GM12872 (cell line): ENCODE measurements at regions not wholly inside any gene's neighbourhood (a gene's known extent, or its start where the extent isn't known, plus 50 kb on each side); places are given as distances from the start of the nearest gene placed in this dataset.
A peak's percentile ranks its signal among the peaks of the same experiment; 100 is the strongest.

ENCODE experiments used
- CTCF ChIP-seq: IDR thresholded peaks from 3 replicates; pipeline ENCODE4 v1.5.1; 2011; ENCODE audit warnings: low read depth, mild to moderate bottlenecking, low read length, moderate library complexity; ENCODE audit not compliant: insufficient read depth

DNA sequence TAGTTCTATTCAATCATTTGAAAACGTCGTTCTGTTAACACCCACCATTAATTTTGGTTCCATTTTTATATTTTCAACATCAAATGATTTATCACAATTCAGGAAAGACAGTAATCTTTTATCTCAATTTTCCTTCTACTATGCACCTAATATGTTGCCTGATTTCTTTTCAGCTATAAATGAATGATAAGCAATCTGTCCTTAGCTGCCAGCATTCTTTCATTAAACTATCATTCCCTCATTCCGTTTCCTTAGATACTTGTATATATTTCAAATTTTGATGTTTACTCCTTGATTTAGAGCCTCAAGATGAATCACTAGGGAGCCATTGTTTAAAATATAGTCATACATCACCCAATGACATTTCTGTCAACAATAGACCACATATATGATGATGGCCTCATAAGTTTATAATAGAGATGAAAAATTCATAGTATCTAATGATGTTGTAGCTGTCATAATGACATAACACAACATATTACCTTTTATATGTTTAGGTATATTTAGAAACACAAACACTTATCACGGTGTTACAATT lies 661.7 kb downstream of the IPMK start:
- no peak for TF ChIP-seq CTCF

DNA sequence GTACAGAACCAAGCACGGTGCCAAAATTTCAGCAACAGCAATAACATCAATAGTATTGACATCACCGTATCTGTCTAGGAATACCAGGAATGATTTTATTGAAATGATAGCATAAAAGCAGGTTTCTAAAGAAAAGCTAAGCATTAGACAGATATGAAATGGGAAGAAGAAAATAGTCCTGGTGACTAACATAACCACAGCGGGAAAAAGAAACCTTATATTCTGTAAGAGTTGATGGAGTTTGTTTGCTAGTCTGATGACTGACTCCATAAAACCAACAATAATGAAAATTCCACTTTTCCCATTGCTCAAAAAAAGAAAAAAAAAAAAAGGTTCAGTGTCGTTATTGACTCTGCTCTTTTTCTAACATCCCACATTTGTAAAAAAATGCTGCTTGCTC lies 668.3 kb downstream of the IPMK start:
- TF ChIP-seq CTCF = no peak

GRCh38 chr10:57593983-57594573 lies 673.6 kb downstream of the IPMK start:
- TF ChIP-seq CTCF = no peak

DNA sequence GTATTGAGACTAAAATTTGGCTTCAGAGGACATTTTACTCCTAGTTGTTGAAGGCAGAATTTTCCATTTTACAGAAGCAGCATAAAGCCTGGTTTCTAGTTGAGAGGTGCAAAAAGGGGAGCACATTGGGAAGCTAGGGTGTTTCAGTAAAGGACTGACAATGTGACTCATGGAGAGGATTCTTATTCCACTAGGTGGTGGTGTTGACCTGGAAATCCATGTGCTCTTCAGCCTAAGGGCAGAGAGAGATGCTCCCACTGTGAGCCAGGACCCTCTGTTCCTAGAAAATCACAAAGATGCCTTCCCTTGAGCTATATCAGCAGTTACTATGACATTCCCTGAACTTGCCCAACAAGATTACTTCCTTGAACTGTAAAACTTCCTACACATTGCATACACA lies 687.8 kb downstream of the IPMK start:
- TF ChIP-seq CTCF = peak; percentile 43; the same call in 1 of the 3 replicates

DNA sequence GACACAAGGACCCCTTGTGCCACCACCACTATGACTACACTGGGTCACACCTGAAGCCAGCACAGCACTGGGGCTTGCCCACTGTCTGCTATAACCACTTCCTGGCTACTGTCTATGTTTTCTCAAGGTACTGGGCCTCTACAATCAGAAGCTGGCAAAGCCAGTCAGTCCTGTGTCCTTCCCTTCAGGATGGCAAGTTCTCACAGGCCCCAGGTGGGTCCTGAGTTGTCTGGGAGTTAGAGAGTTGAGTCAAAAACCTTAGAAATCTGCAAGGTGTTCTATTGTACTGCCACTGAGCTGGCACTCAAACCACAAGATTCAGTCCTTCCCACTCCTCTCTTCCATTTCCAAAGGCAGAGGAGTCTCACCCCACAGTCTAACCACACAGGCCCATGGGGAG lies 705.5 kb downstream of the IPMK start:
- no peak for TF ChIP-seq CTCF

GRCh38 chr10:57535306-57535705 lies 732.4 kb downstream of the IPMK start:
- TF ChIP-seq CTCF = no peak

DNA sequence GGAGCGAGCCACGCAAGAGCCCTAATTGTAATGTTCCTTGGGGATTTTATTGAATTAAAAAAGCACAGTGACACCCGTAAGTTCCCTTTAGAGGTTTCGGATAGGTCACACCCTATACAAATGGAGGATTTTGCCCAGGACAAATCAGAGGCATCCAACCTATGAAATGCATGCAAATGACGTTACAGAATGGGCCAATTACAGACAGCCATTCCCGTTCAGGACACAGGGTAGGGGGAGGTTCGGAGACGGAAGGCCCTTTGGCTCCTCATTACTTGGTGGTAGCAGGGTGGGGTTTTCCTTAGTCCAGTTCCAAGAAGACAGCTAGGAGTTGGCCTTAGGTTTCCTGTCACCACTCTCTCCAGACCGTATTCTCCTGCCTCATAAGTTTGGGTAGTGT lies 754.1 kb downstream of the IPMK start:
- no peak for TF ChIP-seq CTCF

- TF ChIP-seq CTCF = no peak
Observed at GRCh38 chr10:57507788-57508187, 759.9 kb downstream of the IPMK start.
